ENCODE measurements at regions not wholly inside any gene's neighbourhood (a gene's known extent, or its start where the extent isn't known, plus 50 kb on each side); places are given as distances from the start of the nearest gene placed in this dataset.

DNA sequence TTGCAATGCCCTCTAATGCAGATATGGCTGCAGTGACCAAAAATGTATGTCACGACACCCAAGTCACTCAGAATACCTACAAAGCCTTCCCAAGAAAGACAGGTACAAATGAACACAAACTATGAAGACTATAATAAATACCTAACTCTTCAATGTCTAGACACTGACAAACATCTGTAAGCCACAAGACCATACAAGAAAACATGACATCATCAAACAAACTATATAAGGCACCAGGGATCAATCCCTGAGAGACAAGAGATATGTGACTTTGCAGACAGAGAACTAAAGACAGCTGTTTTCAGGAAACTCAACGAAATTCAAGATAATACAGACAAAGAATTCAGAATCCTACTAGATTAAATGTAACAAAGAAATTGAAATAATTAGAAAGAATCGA is 603.7 kb downstream of the CDH9 start:
- TF ChIP-seq, protein P1, sequence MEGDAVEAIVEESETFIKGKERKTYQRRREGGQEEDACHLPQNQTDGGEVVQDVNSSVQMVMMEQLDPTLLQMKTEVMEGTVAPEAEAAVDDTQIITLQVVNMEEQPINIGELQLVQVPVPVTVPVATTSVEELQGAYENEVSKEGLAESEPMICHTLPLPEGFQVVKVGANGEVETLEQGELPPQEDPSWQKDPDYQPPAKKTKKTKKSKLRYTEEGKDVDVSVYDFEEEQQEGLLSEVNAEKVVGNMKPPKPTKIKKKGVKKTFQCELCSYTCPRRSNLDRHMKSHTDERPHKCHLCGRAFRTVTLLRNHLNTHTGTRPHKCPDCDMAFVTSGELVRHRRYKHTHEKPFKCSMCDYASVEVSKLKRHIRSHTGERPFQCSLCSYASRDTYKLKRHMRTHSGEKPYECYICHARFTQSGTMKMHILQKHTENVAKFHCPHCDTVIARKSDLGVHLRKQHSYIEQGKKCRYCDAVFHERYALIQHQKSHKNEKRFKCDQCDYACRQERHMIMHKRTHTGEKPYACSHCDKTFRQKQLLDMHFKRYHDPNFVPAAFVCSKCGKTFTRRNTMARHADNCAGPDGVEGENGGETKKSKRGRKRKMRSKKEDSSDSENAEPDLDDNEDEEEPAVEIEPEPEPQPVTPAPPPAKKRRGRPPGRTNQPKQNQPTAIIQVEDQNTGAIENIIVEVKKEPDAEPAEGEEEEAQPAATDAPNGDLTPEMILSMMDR (IDR thresholded peaks at IDR 0.05): no peak
- TF ChIP-seq POLR2A (IDR thresholded peaks at IDR 0.05): no peak
